ENCODE measurements at regions not wholly inside any gene's neighbourhood (a gene's known extent, or its start where the extent isn't known, plus 50 kb on each side); places are given as distances from the start of the nearest gene placed in this dataset.

DNA sequence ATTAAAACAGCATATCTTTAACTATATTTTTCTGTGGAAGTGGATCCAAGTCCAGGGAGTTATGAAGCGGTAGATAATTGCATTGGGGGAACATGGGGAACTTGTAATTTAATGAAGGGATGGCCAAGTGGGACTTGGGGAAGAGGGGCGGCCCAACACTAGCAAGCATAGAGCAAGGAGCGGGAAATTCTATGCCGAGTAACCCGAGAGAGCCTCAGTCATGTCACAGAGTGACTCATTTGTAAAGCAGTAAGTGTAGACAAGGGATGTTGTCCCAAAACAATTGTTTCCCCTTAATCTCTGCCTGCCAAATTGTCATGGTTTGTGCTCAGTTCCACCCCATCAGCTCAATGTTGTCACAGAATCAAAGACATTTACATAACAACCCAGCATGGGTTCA, 620.1 kb downstream of the AJAP1 start:
- ChIA-PET POLR2A (no interaction called here), CTCF (no interaction called here)
- no peak overlapping the region for H3K27ac Mint-ChIP-seq (ENCODE audit: unreplicated experiment)
- H3K9me3 ChIP-seq: no peaks in the 10 kb centered on the region
- no peaks in the 10 kb centered on the region for H3K9me3 Mint-ChIP-seq (ENCODE audit: unreplicated experiment)
- no peaks in the 10 kb centered on the region for H3K4me1 Mint-ChIP-seq (ENCODE audit: low read depth, unreplicated experiment)
- H3K36me3 ChIP-seq (ENCODE audit: control insufficient read depth, insufficient read depth, low read length): no peaks in the 10 kb centered on the region
- no peak for DNase-seq
- H3K27me3 ChIP-seq (replicated peaks; ENCODE audit: control insufficient read depth, insufficient read depth, low read length): no peaks in the 10 kb centered on the region
- intact Hi-C loops (cut with micrococcal nuclease; ENCODE audit: unreplicated experiment): no loop called here
- no peaks in the 10 kb centered on the region for H3K36me3 Mint-ChIP-seq (ENCODE audit: insufficient read depth, unreplicated experiment)
- BruUV-seq (replicated peaks): no TSS peak
- H3K4me3 ChIP-seq (ENCODE audit: low read depth, low read length): no peak overlapping the region
- H3K4me1 ChIP-seq: no peaks in the 10 kb centered on the region
- no peak overlapping the region for H3K4me3 Mint-ChIP-seq (ENCODE audit: unreplicated experiment)
- TF ChIP-seq, protein P1, sequence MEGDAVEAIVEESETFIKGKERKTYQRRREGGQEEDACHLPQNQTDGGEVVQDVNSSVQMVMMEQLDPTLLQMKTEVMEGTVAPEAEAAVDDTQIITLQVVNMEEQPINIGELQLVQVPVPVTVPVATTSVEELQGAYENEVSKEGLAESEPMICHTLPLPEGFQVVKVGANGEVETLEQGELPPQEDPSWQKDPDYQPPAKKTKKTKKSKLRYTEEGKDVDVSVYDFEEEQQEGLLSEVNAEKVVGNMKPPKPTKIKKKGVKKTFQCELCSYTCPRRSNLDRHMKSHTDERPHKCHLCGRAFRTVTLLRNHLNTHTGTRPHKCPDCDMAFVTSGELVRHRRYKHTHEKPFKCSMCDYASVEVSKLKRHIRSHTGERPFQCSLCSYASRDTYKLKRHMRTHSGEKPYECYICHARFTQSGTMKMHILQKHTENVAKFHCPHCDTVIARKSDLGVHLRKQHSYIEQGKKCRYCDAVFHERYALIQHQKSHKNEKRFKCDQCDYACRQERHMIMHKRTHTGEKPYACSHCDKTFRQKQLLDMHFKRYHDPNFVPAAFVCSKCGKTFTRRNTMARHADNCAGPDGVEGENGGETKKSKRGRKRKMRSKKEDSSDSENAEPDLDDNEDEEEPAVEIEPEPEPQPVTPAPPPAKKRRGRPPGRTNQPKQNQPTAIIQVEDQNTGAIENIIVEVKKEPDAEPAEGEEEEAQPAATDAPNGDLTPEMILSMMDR (IDR thresholded peaks at IDR 0.05; ENCODE audit: insufficient read depth in 1 of 2, low read depth in 1 of 2, low read length in 1 of 2, severe bottlenecking in 1 of 2, unreplicated experiment in 1 of 2): no peak
- H3K27me3 Mint-ChIP-seq (ENCODE audit: insufficient read depth, unreplicated experiment): no peaks in the 10 kb centered on the region

DNA sequence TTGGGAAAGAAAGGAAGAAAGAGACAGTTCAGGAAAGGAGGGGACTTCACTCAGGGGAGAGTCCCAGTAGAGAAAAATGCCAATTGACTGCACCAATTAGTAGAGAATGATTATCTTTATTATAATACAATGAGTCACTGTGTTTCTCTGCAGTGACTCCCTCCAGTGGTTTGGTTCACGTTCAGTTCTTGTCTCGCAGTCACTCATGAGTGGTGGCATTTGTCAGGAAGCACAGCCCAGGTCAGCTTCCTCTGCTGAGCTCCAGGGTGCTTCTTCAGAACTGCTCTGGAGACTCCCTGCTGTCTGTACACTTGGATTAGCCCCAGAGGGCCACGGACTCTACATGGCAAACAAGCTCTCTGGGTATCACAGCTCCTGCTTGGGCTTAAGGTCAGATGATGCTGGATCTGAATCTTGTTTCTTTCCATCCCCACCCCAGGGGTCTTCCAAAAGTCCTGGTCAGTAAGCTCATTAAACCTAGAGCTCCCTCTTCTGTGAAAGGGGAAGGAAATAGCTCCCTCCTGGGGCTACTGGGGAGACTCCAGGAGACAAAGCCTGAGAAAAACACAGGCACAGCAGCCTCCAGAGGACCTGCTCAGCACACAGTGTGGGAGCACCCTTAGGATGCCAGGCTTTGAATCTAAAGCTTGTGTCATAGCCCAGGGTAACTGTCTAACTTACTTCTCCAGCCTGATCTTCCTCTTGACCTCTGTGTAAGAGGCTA, 619.0 kb downstream of the AJAP1 start:
- Mint-ChIP-seq H3K27ac (ENCODE audit: unreplicated experiment) (no peak overlapping the region), H3K4me1 (ENCODE audit: low read depth, unreplicated experiment) (no peaks in the 10 kb centered on the region), H3K9me3 (ENCODE audit: unreplicated experiment) (no peaks in the 10 kb centered on the region), H3K27me3 (ENCODE audit: insufficient read depth, unreplicated experiment) (no peaks in the 10 kb centered on the region), H3K4me3 (ENCODE audit: unreplicated experiment) (no peak overlapping the region), H3K36me3 (ENCODE audit: insufficient read depth, unreplicated experiment) (no peaks in the 10 kb centered on the region)
- Histone ChIP-seq H3K4me3 (ENCODE audit: low read depth, low read length) (no peak overlapping the region), H3K4me1 (no peaks in the 10 kb centered on the region), H3K27me3 (replicated peaks; ENCODE audit: control insufficient read depth, insufficient read depth, low read length) (no peaks in the 10 kb centered on the region), H3K9me3 (no peaks in the 10 kb centered on the region), H3K36me3 (ENCODE audit: control insufficient read depth, insufficient read depth, low read length) (no peaks in the 10 kb centered on the region)
- no TSS peak for BruUV-seq (replicated peaks)
- DNase-seq: no peak
- CTCF ChIA-PET: no interaction called here
- TF ChIP-seq, protein P1 (IDR thresholded peaks at IDR 0.05; ENCODE audit: insufficient read depth in 1 of 2, low read depth in 1 of 2, low read length in 1 of 2, severe bottlenecking in 1 of 2, unreplicated experiment in 1 of 2): no peak
- POLR2A ChIA-PET: no interaction called here
- intact Hi-C loops (cut with micrococcal nuclease; ENCODE audit: unreplicated experiment): no loop called here

DNA sequence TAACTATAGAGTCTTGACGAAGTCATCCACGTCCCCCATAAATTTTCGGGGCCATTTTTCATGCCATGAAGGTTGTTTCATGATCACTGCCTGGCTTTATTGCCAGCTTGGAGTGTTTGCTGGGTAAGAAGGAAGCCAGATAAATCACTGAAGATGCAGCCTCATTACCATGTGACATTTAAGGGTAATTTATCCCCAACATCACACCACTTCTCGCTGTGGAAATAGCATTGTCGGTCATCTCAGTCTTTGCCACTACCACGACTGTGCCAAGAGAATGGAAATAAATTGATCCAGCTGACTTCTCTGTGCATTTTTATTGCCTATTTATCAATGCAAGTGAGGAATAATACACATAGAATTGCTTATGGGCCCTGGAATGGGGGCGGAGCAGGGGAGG, 617.9 kb downstream of the AJAP1 start:
- no peaks in the 10 kb centered on the region for H3K36me3 Mint-ChIP-seq (ENCODE audit: insufficient read depth, unreplicated experiment)
- CTCF ChIA-PET: no interaction called here

More for the DNA sequence above, 617.9 kb downstream of the AJAP1 start:
- no TSS peak for BruUV-seq (replicated peaks)
- H3K27me3 Mint-ChIP-seq (ENCODE audit: insufficient read depth, unreplicated experiment): no peaks in the 10 kb centered on the region
- no peaks in the 10 kb centered on the region for H3K36me3 ChIP-seq (ENCODE audit: control insufficient read depth, insufficient read depth, low read length)
- no peak overlapping the region for H3K27ac Mint-ChIP-seq (ENCODE audit: unreplicated experiment)
- no peak overlapping the region for H3K4me3 Mint-ChIP-seq (ENCODE audit: unreplicated experiment)
- no peaks in the 10 kb centered on the region for H3K4me1 ChIP-seq
- H3K4me3 ChIP-seq (ENCODE audit: low read depth, low read length): no peak overlapping the region
- intact Hi-C loops (cut with micrococcal nuclease; ENCODE audit: unreplicated experiment): no loop called here
- POLR2A ChIA-PET: no interaction called here
- no peak for DNase-seq
- TF ChIP-seq, protein P1 (IDR thresholded peaks at IDR 0.05; ENCODE audit: insufficient read depth in 1 of 2, low read depth in 1 of 2, low read length in 1 of 2, severe bottlenecking in 1 of 2, unreplicated experiment in 1 of 2): no peak
- no peaks in the 10 kb centered on the region for H3K4me1 Mint-ChIP-seq (ENCODE audit: low read depth, unreplicated experiment)
- no peaks in the 10 kb centered on the region for H3K9me3 Mint-ChIP-seq (ENCODE audit: unreplicated experiment)
- H3K9me3 ChIP-seq: no peaks in the 10 kb centered on the region
- H3K27me3 ChIP-seq (replicated peaks; ENCODE audit: control insufficient read depth, insufficient read depth, low read length): no peaks in the 10 kb centered on the region

All from Caco-2 (cell line).